Esophagus squamous epithelium (tissue), 5 donors: ENCODE measurements at regions not wholly inside any gene's neighbourhood (a gene's known extent, or its start where the extent isn't known, plus 50 kb on each side); places are given as distances from the start of the nearest gene placed in this dataset.
"Not testable (repeated sequence)": the region's sequence is repeated elsewhere in the genome, so short reads cannot be mapped to it uniquely, and the experiment has no call there.

Experiments
- DNase-seq: peaks from one replicate; lab custom pipeline; 2025; lab: John Stamatoyannopoulos, UW
- H3K27ac ChIP-seq, 4 donors: fragments of 200-600 bp; sonication (generic); one replicate each; pipeline ENCODE4 v1.5.1; 2016 to 2019; ENCODE audit warnings: mild to moderate bottlenecking in 1 of 4
- H3K27me3 ChIP-seq, 4 donors: fragments of 200-600 bp; sonication (generic); 1 replicate in 3 of 4; 2 replicates in 1 of 4; pipeline versions ENCODE4 v1.5.1 to v1.6.0; 2017 to 2021; ENCODE audit warnings: antibody characterized with exemption in 1 of 4
- H3K36me3 ChIP-seq, 3 donors: fragments of 200-600 bp; sonication (generic); one replicate each; pipeline ENCODE4 v1.5.1; 2016 to 2019
- H3K4me1 ChIP-seq, 3 donors: fragments of 200-600 bp; sonication (generic); one replicate each; pipeline ENCODE4 v1.5.1; 2017 to 2019
- H3K4me3 ChIP-seq, 4 donors: fragments of 200-600 bp; sonication (generic); 1 replicate in 3 of 4; 2 replicates in 1 of 4; pipeline ENCODE4 v1.5.1; 2016 to 2019; ENCODE audit warnings: mild to moderate bottlenecking in 2 of 4, moderate library complexity in 1 of 4
- H3K9me3 ChIP-seq, 3 donors: fragments of 200-600 bp; sonication (generic); one replicate each; pipeline ENCODE4 v1.5.1; 2016 to 2019
- CTCF ChIP-seq, 6 experiments: fragments of 450-650 bp in 4 of 6; fragments of 200-600 bp in 2 of 6; sonication (generic) in 2 of 6; IDR thresholded peaks; one replicate each; pipeline ENCODE4 v1.5.1; 2016 to 2019; ENCODE audit warnings: antibody characterized with exemption in 6 of 6, mild to moderate bottlenecking in 4 of 6, moderate library complexity in 4 of 6
- POLR2A ChIP-seq, 4 donors: fragments of 450-650 bp; IDR thresholded peaks; one replicate each; pipeline ENCODE4 v1.6.1; 2017; ENCODE audit warnings: antibody characterized with exemption in 4 of 4, mild to moderate bottlenecking in 4 of 4, moderate library complexity in 3 of 4
- WGBS, 2 donors: methylation state at CpG; one replicate each; pipeline ENCODE4 v1.1.5; 2018; 5-methylcytosine and 5-hydroxymethylcytosine counted together
- intact Hi-C: fragments of 100-400 bp; cut with DNase I; formaldehyde crosslinking; loops from one replicate; pipeline ENCODE4 v1.15.0; 2022
- donor health status: DM: yes; HTN: yes; CAD: no.

DNA sequence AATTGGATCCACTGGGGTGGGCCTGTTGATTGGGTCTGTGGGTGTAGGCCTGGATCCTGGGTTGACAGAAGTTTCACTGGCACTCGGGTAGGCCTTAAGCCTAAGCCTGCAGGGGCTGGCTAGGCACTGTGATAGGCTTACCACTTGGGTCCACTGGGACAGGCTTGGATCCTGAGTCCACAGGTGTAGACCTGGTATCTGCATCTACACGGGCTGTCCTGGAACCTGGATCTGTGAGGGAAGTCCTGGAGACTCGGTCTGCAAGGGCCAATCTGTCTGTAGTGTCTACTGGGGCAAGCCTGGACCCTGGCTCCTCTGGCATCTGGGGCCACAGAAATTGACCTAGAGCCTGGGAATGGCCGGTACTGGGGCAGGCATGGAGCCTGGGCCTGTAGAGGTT is 219.0 kb upstream of the NRG3 start:
- DNase-seq = no peak
- Histone ChIP-seq H3K27me3 (no peaks in the 10 kb centered on the region), H3K27ac (no peak overlapping the region), H3K4me1 (no peaks in the 10 kb centered on the region), H3K36me3 (no peaks in the 10 kb centered on the region), H3K4me3 (no peak overlapping the region), H3K9me3 (peaks cover 0 to 14% (median 0%) of the 10 kb centered on the region in 3 donors)
- TF ChIP-seq POLR2A (IDR thresholded peaks at IDR 0.05) (no peak), CTCF (IDR thresholded peaks at IDR 0.05) (no peak)
- intact Hi-C loops = no loop called here
- WGBS, 2 donors = 75 to 90% methylated on average over 1 to 2 of the region's 4 CpGs

DNA sequence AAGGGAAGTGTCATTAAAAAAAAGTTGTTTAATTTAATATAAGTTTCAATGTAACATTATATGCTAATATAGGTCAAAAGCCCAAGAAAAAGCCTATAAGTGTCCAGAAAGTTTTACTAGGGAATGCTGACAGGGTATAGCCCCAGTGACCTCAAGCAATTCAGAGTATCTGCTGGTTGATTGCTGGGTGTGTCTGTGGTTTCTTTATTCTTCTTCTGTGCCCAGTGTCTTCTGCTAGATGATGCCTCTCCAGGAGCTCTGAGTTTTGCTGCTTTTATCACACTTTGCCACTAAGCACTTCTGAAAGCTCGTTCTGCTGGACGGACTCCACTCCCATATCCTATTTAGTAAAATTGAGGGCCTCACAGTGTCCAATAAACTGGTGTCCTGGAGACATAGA is 212.2 kb upstream of the NRG3 start:
- H3K9me3 ChIP-seq = peaks cover 0 to 11% (median 0%) of the 10 kb centered on the region in 3 donors
- H3K4me3 ChIP-seq = no peak overlapping the region
- H3K36me3 ChIP-seq = no peaks in the 10 kb centered on the region
- 80 to 93% methylated on average over 1 to 2 of the region's 2 CpGs for WGBS, 2 donors
- no peak overlapping the region for H3K27ac ChIP-seq
- TF ChIP-seq POLR2A (IDR thresholded peaks at IDR 0.05) = no peak
- no peak for TF ChIP-seq CTCF (IDR thresholded peaks at IDR 0.05)
- H3K4me1 ChIP-seq = no peaks in the 10 kb centered on the region
- intact Hi-C loops = no loop called here
- H3K27me3 ChIP-seq = no peaks in the 10 kb centered on the region
- no peak for DNase-seq

GRCh38 chr10:81664800-81665199 is 210.2 kb upstream of the NRG3 start:
- H3K36me3 ChIP-seq, DNase-seq, H3K27me3 ChIP-seq, H3K27ac ChIP-seq, intact Hi-C loops, H3K4me3 ChIP-seq, H3K4me1 ChIP-seq: not testable (repeated sequence)
- peaks cover 0 to 14% (median 0%) of the 10 kb centered on the region in 3 donors for H3K9me3 ChIP-seq
- 60 to 69% methylated on average over 1 of the region's 1 CpG for WGBS, 2 donors

DNA sequence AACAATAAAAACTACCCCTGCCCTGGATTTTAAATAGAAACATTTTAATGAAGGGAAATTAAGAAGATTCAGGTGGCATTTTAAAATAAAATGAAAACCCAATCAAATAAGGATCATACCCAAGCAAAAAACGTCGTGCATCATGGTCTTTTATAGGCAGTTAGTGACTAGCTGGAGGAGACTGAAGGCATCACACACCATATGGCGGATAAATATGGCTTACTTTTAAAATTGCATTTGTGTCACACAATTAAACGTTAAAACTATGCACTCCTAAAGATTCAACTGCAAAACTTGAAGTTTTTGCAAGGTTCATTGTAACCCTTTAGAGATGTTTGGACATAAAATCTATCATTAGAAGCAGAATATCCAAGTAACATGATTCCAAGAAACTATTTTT is 200.1 kb upstream of the NRG3 start:
- Histone ChIP-seq H3K4me1 (no peaks in the 10 kb centered on the region), H3K9me3 (peaks cover 0 to 2% (median 0%) of the 10 kb centered on the region in 3 donors), H3K36me3 (no peaks in the 10 kb centered on the region), H3K27me3 (no peaks in the 10 kb centered on the region), H3K4me3 (no peak overlapping the region), H3K27ac (no peak overlapping the region)
- 67% methylated on average over 4 of the region's 4 CpGs for WGBS, 2 donors
- DNase-seq = no peak
- intact Hi-C loops = no loop called here
- TF ChIP-seq POLR2A (IDR thresholded peaks at IDR 0.05) = no peak
- no peak for TF ChIP-seq CTCF (IDR thresholded peaks at IDR 0.05)

DNA sequence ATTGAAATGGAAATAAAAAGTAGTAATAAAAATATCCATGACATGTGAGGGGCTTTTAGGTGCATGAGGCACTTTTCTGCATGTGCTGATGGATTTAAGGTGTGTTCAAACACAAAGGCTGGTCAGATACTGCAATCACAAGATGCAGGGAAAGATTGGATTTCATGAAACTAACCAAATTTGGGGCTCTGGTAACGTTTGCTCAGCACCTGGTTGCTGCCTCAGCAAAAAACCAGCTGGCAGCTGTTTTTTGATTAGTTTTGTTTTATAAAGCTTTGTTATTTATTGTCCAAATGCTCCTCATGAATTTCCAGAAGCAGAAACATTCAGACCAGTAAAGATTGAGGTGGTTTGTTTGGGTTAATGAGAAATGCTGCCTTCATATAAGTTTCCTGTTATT is 195.7 kb upstream of the NRG3 start:
- Histone ChIP-seq H3K27ac (no peak overlapping the region), H3K4me1 (no peaks in the 10 kb centered on the region), H3K9me3 (no peaks in the 10 kb centered on the region), H3K36me3 (no peaks in the 10 kb centered on the region), H3K27me3 (no peaks in the 10 kb centered on the region), H3K4me3 (no peak overlapping the region)
- intact Hi-C loops = no loop called here
- WGBS, 2 donors = 6 to 24% methylated on average over 1 of the region's 1 CpG
- no peak for DNase-seq
- TF ChIP-seq POLR2A (IDR thresholded peaks at IDR 0.05) (no peak), CTCF (IDR thresholded peaks at IDR 0.05) (no peak)

- intact Hi-C loops = no loop called here
- Histone ChIP-seq H3K27ac (no peak overlapping the region), H3K4me3 (no peak overlapping the region), H3K27me3 (no peaks in the 10 kb centered on the region), H3K4me1 (no peaks in the 10 kb centered on the region), H3K36me3 (no peaks in the 10 kb centered on the region), H3K9me3 (no peaks in the 10 kb centered on the region)
- WGBS, 2 donors = 33 to 40% methylated on average over 1 of the region's 1 CpG
- DNase-seq = no peak
- TF ChIP-seq POLR2A (IDR thresholded peaks at IDR 0.05) (no peak), CTCF (IDR thresholded peaks at IDR 0.05) (no peak)
Measured at GRCh38 chr10:81680359-81680758, 194.6 kb upstream of the NRG3 start.
